Astrocyte of the cerebellum (primary cell): ENCODE measurements at regions not wholly inside any gene's neighbourhood (a gene's known extent, or its start where the extent isn't known, plus 50 kb on each side); places are given as distances from the start of the nearest gene placed in this dataset.

Source experiments
- DNase-seq: peaks from one replicate; pipeline ENCODE4 v3.0.0-alpha.2; 2011; ENCODE audit warnings: low read depth
- H3K4me3 ChIP-seq: 2 replicates; pipeline ENCODE4 v1.5.1; 2011; ENCODE audit warnings: mild to moderate bottlenecking, low read depth, low read length, moderate library complexity
- in situ Hi-C: cut with HindIII; loops from 2 replicates; pipeline ENCODE4 v1.10.0; 2017; ENCODE audit warnings: low sequenced_read_pairs
- TF ChIP-seq, protein P1 (sequence below): IDR thresholded peaks from 2 replicates; pipeline ENCODE4 v1.5.1; 2012; ENCODE audit warnings: low read length, low read depth, moderate library complexity, mild to moderate bottlenecking; ENCODE audit errors: missing control alignments

DNA sequence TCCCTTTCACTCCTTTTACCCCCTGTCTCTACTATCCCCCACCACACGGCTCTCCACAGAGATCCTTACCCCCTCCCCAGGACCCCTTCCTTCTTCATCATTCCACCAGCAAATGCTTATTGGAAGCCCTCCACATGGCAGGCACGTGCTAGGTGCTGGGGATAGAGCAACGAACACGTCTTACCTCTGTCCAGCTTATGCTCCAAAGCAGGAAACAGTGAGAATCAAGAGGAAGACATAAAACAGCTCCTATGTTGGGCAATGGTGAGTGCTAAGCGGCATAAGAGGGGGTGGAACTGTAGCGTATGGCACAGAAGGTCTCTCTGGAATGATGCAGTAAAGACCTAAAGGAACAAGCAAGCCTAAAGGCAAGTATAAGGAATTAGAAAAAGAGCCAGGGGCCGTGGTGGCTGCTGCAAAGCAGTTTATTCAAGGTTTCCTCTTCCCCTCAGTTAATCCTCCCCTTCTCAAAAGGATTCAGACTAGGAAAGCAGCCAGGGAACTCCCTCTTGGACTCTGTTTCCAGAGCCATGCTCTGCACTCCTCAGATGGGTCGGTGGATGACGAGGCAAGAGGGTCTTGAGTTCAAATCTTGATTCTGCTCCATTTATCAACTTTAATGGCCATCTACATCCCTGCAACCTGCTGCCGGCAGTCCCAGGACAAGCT lies 289.4 kb downstream of the FOXO1 start:
- DNase-seq = no peak
- H3K4me3 ChIP-seq = no peak overlapping the region
- in situ Hi-C loops = no loop called here
- TF ChIP-seq, protein P1, sequence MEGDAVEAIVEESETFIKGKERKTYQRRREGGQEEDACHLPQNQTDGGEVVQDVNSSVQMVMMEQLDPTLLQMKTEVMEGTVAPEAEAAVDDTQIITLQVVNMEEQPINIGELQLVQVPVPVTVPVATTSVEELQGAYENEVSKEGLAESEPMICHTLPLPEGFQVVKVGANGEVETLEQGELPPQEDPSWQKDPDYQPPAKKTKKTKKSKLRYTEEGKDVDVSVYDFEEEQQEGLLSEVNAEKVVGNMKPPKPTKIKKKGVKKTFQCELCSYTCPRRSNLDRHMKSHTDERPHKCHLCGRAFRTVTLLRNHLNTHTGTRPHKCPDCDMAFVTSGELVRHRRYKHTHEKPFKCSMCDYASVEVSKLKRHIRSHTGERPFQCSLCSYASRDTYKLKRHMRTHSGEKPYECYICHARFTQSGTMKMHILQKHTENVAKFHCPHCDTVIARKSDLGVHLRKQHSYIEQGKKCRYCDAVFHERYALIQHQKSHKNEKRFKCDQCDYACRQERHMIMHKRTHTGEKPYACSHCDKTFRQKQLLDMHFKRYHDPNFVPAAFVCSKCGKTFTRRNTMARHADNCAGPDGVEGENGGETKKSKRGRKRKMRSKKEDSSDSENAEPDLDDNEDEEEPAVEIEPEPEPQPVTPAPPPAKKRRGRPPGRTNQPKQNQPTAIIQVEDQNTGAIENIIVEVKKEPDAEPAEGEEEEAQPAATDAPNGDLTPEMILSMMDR = no peak

DNA sequence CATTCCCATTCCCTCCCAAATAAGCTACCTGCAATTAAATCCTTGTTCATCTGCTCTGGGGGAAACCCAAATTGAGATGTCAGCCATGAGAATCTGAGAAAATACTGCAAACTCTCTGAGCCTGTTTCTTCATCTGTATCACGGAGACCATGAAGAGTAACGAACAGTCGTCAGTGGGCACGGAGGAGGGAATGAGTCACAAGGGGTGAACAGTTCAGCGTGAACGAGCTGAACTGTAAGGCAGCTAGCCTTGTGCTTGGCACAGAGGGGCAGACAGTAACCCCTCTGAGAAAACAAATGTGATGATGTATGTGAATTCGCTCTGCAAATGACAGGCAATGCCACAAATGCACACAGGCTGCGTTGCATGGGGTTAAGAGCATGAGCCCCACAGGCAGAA lies 288.7 kb downstream of the FOXO1 start:
- no peak for DNase-seq
- TF ChIP-seq, protein P1 = no peak
- no peak overlapping the region for H3K4me3 ChIP-seq
- in situ Hi-C loops = no loop called here

DNA sequence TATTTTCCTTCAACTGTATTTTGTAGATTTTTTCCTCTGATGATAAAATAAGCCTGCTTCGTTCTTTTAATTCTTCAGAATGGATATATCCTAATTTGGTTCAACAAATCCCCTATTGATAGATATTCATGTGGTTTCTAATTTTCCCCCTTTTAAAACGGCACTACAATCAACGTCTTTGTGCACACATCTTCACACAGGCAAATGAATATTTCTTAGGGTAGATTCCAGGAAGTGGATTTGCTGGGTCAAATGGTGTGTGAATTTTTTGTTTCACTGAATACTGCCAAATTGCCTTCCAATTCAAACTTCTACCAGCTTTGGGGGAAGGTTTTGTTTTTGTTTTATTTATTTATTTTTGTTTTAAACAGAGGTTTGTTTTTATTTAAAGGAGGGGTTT lies 287.2 kb downstream of the FOXO1 start:
- TF ChIP-seq, protein P1 = no peak
- H3K4me3 ChIP-seq = no peak overlapping the region
- no peak for DNase-seq
- in situ Hi-C loops = no loop called here

DNA sequence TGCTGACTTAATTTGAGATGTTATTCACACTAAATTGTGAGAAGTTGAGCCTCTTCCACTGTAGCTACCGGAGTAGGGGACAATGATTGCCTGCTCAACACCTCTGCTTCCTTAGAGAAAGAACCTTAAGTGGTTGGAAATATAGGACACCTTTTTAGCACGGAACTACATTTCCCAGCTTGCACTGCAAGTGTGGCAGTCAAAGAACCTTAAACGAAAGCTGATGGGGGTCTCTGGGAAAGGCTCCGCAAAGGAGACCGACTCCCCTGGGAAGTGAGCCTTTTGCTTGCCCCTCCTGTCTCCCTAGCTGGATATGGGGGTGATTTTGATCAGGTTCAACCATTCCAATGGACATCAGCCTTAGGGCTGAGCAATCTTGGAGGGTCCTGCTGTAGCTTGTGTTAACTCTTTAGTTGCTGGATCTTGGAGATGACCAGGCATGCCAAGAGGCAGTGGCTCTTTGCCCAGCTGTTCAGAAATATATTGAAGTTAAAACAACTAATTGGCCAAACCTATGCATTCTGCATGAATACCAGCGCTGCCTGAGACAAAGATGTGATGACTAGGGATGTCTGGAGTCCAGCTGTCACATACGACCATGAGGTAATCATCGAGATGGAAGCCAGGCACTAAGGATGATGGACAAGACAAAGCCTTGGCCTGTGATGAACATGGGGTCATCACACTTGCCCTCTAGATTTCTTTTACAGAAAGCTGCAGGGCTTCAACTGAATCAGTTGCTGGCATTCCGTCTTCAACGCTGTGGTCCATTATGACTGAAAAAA lies 286.5 kb downstream of the FOXO1 start:
- H3K4me3 ChIP-seq = no peak overlapping the region
- no peak for DNase-seq
- in situ Hi-C loops = no loop called here
- TF ChIP-seq, protein P1 = no peak

DNA sequence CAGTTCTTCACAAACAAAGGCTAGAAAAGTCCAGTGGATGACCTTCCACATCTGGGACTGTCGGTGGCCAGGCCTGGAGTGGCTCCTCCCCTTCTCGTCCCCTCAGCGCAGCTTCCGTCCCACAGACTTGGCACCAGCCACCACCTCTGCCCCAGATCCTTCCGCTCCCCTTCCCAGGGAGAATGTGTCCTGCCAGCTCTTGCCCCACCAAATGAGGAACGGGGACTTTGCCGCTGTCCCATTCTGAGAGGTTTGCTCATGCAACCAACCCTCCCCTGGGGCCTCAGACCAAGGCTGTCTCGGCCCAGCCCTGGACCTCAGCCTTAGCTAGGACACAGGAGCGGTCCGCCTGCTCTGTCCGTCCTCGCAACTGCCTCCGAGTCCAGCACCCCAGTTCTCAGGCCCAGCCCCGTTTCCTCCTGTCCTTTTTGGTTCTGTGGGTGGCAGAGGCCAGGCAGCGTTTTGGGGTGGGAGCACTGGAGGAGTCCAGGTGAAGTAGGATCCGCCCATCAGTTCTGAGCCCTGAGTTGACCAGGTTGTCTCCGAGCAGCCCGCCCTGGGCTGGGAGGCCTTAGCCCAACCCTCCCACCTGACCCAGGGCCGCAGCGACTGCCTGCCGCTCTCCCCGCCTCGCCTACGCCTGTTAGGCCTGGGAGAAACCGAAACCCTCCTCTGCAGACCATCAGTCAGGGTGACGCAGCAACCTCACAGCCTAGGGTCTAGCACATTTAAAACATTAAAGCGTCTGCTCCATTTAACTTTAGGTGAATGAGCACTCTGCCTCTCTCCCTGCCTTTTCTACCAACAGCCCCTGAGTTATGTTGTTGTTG lies 284.3 kb downstream of the FOXO1 start:
- TF ChIP-seq, protein P1 = no peak
- H3K4me3 ChIP-seq = no peak overlapping the region
- DNase-seq = no peak
- in situ Hi-C loops = no loop called here

DNA sequence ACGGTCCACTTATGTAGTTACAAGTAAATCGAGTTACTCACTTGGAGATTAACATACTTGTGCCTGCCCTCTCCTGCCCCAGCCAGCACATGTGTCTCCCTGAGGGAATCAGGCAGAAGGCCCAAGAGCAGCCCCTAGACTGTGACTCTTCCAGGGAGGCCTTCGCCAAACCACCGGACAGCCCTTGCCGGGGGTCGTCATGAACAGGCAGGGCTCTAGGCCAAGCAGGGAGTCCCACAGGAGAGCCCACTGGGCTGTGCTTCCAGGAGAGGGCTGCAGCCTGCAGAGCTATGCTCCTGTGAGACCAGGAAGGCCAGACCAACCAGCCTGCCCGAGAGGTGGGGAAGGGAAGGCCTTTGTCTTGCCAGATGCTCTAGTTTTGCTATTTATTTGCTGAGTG lies 283.3 kb downstream of the FOXO1 start:
- TF ChIP-seq, protein P1 = no peak
- in situ Hi-C loops = no loop called here
- no peak overlapping the region for H3K4me3 ChIP-seq
- DNase-seq = no peak
